Activated CD4-positive, alpha-beta T cell treated with anti-CD3 and anti-CD28 coated beads, Interleukin-2, Interleukin-6, amounts not matched to agents 100 ng/mL and 50 ng/mL, durations not matched to agents 16 hours and 8 hours (primary cell): ENCODE measurements at regions not wholly inside any gene's neighbourhood (a gene's known extent, or its start where the extent isn't known, plus 50 kb on each side); places are given as distances from the start of the nearest gene placed in this dataset.
"Not testable (repeated sequence)": the region's sequence is repeated elsewhere in the genome, so short reads cannot be mapped to it uniquely, and the experiment has no call there.

ENCODE experiments used
- DNase-seq: peaks from one replicate; pipeline ENCODE4 v3.0.0-alpha.2; 2020

GRCh38 chr1:56257726-56258125 is 321.6 kb downstream of the PLPP3 start:
- DNase-seq, result no peak

GRCh38 chr1:56256153-56257000 is 323.0 kb downstream of the PLPP3 start:
- DNase-seq, result no peak

- no peak for DNase-seq
These were observed 323.7 kb downstream of the PLPP3 start for GRCh38 chr1:56255516-56256152.

- no peak for DNase-seq
These were observed 325.2 kb downstream of the PLPP3 start for GRCh38 chr1:56254130-56254529.

GRCh38 chr1:56250809-56251208 is 328.6 kb downstream of the PLPP3 start:
- no peak for DNase-seq

- DNase-seq, result no peak
These were observed 330.1 kb downstream of the PLPP3 start for GRCh38 chr1:56249234-56249633.

- DNase-seq, result no peak
These were observed 331.2 kb downstream of the PLPP3 start for GRCh38 chr1:56248138-56248537.

- DNase-seq, result not testable (repeated sequence)
These were observed 332.6 kb downstream of the PLPP3 start for GRCh38 chr1:56246726-56247125.

- DNase-seq, result no peak
These were observed 339.0 kb downstream of the PLPP3 start for GRCh38 chr1:56240400-56240799.

GRCh38 chr1:56237491-56238064 is 341.8 kb downstream of the PLPP3 start:
- no peak for DNase-seq

GRCh38 chr1:56236688-56237087 is 342.7 kb downstream of the PLPP3 start:
- no peak for DNase-seq

- DNase-seq, result no peak
These were observed 343.4 kb downstream of the PLPP3 start for GRCh38 chr1:56235909-56236510.

- DNase-seq, result no peak
These were observed 350.2 kb downstream of the PLPP3 start for GRCh38 chr1:56229186-56229585.

- DNase-seq, result no peak
These were observed 351.5 kb downstream of the PLPP3 start for GRCh38 chr1:56227886-56228285.

GRCh38 chr1:56227401-56227800 is 352.0 kb downstream of the PLPP3 start:
- no peak for DNase-seq

- DNase-seq, result no peak
These were observed 353.2 kb downstream of the PLPP3 start for GRCh38 chr1:56225964-56226815.

- no peak for DNase-seq
These were observed 355.4 kb downstream of the PLPP3 start for GRCh38 chr1:56223968-56224367.

GRCh38 chr1:56222914-56223540 is 356.3 kb downstream of the PLPP3 start:
- DNase-seq, result no peak

- DNase-seq, result no peak
These were observed 359.3 kb downstream of the PLPP3 start for GRCh38 chr1:56220021-56220420.

GRCh38 chr1:56218023-56218422 is 361.3 kb downstream of the PLPP3 start:
- no peak for DNase-seq

- DNase-seq, result no peak
These were observed 363.1 kb downstream of the PLPP3 start for GRCh38 chr1:56216218-56216617.

GRCh38 chr1:56215771-56216170 is 363.6 kb downstream of the PLPP3 start:
- no peak for DNase-seq
